Activated naive CD4-positive, alpha-beta T cell treated with Interleukin-2 at 50 U/mL for 16 hours (primary cell): ENCODE measurements at regions not wholly inside any gene's neighbourhood (a gene's known extent, or its start where the extent isn't known, plus 50 kb on each side); places are given as distances from the start of the nearest gene placed in this dataset.

ENCODE experiments used
- DNase-seq: peaks from one replicate; pipeline ENCODE4 v3.0.0-alpha.2; 2020

- peak; percentile 13 for DNase-seq
Observed at GRCh38 chr10:91005276-91005675, 84.4 kb upstream of the ANKRD1 start.

DNA sequence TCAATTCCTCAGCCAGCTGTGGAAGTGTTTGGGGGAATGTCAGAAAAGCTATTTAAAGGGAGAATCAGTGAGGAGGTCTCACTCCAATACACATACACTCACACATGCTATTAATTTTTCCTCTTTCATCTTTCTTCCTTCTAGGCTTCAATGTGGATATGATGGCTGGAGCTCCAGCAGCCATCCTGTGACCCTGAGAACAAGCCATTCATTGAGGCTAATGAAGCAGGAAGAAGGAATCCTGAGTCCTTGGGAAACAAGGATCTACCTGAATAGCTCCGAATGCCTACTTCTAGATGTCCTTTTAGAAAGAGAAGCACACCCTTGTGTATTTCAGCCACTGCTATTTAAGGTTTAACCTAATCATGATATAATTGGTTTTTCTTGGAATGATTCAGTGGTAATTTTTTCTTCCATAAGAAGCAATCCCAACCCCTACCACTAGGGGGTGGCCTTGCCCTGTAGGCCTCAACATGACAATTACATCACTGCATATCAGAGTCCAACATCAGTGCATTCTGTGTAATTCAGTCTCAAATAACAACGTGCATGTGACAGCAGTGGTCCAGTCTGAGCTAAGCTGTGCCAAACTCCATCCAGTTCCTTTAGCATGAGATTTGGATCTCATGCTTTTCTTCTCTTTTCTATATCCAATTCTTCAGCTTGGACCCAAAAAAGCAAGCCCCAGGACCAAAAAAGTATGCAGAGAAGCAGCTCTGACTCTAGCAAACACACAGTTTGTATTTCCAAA is 85.3 kb upstream of the ANKRD1 start:
- peak; percentile 63 for DNase-seq

- no peak for DNase-seq
Observed at GRCh38 chr10:91006752-91007346, 86.0 kb upstream of the ANKRD1 start.

DNA sequence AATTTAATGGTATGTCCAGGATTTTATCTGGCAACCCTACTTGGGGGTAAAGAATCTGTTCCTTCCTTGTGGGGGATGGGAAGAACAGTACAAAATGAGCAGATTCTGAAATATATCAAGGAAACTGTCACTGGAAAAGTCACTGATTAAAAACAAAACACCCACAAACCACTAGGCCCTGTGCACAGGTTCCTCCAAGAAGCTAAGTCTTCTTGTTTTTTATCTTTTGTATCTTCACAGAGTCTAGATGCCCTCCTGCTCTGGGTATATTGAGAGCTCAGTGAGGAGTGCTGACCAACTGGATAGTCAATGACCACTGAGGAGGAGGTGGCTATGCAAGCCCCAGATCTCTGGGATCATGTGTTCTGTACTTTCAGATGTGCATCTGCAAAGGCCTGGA is 86.8 kb upstream of the ANKRD1 start:
- no peak for DNase-seq

DNA sequence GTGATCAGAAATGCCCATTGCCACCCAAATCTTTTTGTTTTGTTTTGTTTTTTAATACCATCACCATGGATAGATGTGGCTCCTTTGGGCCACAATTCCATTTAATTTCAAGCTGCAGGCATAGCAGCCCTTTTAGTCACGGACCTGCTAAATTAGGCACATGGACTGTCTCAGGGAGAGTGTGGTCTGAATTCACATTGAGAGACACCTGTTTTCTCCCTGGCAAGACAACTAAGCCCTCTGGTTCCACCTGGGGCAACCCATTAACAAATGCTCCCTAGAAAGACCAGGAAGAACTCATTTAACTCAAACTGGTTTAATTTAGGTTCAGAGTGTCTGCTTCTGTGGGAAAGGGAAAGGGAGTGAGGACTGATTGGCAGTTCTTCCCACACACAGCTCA is 88.2 kb upstream of the ANKRD1 start:
- DNase-seq: no peak

GRCh38 chr10:91010952-91011351 is 90.1 kb upstream of the ANKRD1 start:
- DNase-seq: no peak

GRCh38 chr10:91012502-91012901 is 91.6 kb upstream of the ANKRD1 start:
- no peak for DNase-seq

GRCh38 chr10:91013985-91014384 is 93.1 kb upstream of the ANKRD1 start:
- no peak for DNase-seq

DNA sequence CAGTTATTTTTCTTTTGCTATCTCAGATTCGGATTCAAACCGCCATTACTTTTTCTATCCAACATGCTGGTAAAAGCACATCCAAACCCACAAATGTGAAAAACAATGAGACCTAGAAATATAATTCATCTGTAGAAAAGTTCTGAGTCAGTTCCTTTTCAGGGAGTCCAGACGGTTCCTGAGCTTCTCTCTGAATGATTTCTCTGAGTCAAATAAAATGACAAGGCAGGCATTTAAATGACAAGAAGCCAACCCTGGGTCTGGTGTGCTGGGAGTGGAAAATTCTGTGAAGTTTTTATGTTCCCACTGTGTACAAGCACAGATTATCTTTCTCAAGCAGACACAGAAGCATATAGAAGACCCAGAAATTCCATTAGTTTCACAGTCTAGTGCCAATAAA is 96.3 kb upstream of the ANKRD1 start:
- DNase-seq: no peak

DNA sequence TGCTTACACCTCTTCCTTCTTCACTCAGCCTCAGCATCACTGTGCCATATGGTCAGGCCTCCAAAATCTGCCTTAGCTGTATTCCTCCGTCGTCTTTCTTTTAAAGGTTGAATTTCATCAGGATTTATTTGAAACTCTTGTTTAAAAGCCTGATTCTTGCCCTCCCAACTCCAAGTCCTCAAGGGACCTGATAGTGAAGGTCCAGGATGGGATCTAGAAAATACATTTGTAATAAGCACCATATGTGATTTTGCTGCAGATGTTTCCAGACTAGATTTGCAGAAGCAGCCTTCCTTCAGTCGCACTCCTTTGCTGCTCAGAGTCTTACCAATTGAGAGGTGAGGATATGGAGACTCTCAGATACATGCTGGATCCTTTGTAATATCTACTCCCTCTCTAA is 101.0 kb upstream of the ANKRD1 start:
- DNase-seq: no peak

GRCh38 chr10:91022390-91022789 is 101.5 kb upstream of the ANKRD1 start:
- DNase-seq: no peak

DNA sequence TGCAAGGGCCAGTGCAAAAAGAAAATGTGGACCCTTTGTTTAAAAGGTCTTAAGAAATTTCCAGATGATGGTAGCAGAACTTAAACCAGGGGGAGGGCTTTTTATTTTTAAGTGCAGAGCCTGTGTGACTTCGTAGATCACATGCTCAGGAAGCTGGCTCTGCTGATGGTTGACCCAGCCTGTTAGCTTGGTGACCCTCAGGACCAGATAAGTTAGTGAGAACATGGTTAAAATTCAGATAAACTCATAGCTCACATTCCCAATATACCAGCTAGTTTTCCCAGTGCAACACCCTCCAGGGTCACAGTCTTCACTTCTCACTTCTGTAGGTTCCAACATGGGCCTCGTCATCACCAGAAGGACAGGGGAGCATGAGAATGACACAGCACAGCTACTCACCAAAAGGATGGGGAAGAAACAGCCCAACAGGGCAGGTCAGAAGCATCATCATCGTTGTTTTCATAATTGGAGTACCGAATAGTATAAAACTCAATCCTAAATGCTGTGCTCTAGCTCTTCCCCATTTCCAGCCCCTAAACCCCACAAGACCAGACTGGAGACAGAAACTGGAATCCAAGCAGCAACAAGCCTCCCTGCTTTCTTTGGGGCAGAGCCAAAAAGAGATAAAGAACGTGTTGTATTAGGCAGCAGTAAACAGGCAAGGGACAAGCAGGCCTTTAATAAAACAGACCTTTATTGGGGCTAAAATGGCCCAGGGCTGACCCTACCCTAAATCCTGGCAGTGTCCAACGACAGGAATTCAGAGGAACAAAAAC is 102.2 kb upstream of the ANKRD1 start:
- no peak for DNase-seq

- no peak for DNase-seq
Observed at GRCh38 chr10:91023700-91024398, 103.0 kb upstream of the ANKRD1 start.

DNA sequence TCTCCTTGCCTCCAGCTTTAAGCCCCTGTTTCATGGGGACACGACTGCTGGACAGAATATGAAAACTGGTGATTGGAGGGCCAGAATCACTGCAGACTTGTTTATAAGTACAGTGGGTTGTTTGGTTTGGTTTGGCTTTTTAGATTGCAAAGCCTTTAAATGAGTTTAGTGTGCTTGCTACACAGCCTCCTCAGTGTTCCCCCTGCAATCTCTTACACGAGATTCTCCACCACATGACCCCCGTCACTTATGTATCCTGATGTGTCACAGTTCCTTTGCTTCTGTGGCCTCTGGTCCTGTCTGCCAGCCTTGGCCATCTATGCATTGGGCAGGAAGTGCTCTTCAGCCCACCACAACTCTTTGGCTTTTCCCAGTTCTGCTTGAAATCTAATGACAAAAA is 103.7 kb upstream of the ANKRD1 start:
- DNase-seq: no peak

DNA sequence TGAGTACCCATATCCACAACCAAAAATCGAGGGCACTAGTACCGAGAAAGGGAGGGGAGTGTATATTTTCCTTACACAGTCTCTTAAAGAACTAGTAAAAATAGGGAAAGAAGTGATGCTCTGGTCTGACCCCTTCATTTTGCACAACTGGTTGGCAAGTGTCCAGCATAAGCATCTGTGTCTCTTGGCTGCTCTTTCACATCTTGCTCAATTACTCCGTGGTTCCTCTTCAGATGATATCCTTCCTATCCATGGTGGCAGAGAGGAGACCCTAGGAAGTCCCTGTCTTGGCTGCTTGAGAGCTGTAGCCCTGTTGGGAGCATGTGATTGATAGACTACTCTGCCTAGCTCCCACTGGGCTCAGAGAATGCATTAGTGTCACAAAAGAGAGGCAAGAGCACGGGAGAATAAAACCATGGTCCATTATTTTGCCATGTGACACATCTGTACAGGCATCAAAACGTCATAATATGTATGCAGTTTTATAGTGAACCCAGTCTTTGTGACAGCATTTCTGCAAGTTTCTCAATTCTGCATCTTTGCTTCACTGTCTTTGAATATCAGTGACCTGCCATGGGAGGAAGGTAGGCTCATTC is 111.8 kb upstream of the ANKRD1 start:
- DNase-seq: no peak

DNA sequence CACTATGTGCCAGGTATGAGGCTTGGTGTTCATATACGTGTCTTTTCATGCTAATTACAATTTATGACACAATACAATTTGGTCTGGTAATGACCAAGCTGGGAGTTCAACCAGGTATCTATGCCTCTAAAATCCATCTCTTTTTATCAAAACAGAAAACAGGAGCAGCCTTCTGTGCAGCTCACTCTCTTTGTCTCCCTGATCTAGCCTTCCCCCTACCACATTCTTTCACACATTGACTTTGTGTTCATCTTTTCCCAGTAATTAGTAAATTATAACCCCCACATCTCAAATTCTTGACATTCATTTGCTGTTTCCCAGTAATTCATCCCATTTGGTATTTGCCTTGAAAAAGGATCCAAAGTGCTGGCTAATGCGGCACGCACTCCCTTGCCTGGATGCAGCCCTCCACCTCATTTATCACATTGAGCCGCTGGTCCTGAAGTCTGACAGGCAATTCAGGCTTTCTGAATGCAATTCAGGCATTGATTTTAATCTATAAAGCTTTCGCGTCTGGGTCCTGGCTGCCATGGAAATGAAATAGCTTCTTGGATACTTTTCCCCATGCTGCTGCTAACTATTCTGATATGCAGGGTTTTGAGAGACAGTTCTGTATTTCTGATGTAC is 112.5 kb upstream of the ANKRD1 start:
- DNase-seq: no peak

DNA sequence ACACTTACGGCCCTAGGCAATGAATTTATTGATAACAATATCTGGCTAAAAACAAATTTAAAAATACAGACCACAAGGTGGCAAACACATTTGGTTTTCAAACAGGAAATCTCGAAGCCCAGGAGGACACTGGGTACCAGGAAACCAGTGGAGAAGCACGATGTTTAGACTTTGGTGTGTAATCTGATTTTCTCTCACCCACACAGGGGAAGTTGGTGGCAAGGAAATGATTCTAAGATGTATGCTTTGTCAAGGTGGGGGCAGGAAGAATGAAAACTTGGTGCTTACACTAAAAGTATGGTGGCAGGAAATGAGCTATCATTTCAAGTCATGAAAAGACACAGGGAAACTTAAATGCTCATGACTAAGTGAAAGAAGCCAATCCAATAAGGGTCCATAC is 113.2 kb upstream of the ANKRD1 start:
- DNase-seq: no peak

- DNase-seq: no peak
Observed at GRCh38 chr10:91034494-91035159, 113.7 kb upstream of the ANKRD1 start.

DNA sequence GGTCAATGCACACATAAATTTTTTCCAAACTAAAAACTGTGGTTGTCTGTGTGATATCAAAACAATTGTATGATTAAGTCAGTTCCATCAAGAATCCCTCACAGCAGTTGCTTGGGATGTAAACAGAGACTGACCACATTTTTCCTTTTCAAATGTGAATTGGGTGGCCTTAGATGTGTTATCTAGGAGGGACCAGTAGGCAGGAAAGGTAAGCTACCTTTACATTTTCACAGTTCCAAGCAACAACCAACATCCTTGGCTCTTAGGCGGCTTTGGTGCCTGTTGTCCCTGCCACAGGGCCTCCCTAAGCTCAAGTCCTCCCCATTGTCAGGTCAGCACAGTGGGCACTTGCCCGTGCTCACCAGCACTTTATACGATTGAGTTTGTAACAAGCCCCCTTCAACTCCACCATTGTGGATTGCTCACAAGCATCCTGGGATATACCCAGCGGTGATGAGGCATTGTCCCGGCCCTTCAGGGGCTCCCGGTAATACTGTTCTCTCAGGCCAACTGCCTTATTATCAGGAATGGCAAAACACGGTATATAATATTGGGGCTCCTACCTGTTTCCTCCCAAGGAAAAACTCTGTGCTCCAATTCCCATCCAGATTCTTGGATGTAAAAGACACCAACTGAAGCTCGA is 114.9 kb upstream of the ANKRD1 start:
- no peak for DNase-seq

DNA sequence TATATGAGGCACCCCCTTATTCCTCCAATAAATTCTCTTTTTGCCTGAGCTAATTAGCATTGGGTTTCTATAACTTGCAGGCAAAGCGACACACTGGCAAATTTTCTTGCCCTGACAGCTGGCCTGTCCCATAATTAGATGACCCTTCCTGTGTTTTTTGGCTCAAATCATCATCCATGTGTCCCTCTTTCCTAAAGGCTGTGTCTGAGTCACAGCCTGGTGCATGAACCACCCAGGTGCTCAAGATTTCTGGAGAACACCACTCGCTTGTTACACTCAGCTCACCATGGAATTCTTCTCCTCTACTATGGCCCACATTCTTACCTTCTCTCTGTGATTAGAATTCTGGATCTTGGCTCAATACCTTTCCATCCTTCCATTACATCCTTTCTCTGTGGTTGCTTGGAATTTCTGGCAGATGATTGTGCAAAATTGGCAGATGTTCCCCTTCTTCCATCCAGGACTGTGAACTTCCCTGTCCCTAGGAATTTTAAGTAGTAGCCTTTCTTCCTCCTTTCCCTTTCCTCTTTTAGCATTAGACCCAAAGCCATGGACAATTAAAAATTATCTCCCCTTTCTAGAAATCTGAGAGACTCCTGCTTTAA is 116.0 kb upstream of the ANKRD1 start:
- DNase-seq: no peak

- no peak for DNase-seq
Observed at GRCh38 chr10:91038971-91039370, 118.1 kb upstream of the ANKRD1 start.
